K562 (cell line): ENCODE measurements at regions not wholly inside any gene's neighbourhood (a gene's known extent, or its start where the extent isn't known, plus 50 kb on each side); places are given as distances from the start of the nearest gene placed in this dataset.

ENCODE experiments used
- ATAC-seq: fragments of 200-7000 bp; cut with Tn5 transposase; 3 replicates; pipeline ENCODE4 v1.9.1; 2020; ENCODE audit warnings: moderate library complexity
- BruUV-seq: library from RNA; stranded (reverse); fragments of 400-500 nt; replicated peaks from 2 replicates; lab custom pipeline; 2021; lab: Mats Ljungman, UMichigan
- CTCF ChIA-PET: fragments of 300-600 bp; formaldehyde crosslinking; extraction: SDS; loops from one replicate; lab custom pipeline; 2021; ENCODE audit warnings: low intra/inter-chr PET ratio; lab: Yijun Ruan, JAX
- POLR2A ChIA-PET: fragments of 300-600, 350-650 bp; sonication (Branson Sonifier 250); formaldehyde crosslinking; extraction: SDS; loops from one replicate; lab custom pipeline; 2021; ENCODE audit warnings: antibody characterized with exemption, inconsistent platforms; lab: Yijun Ruan, JAX
- DNase-seq, 4 experiments: peaks; one replicate each; pipeline versions ENCODE4 v3.0.0 to v3.0.0-alpha.2; 2011 to 2018; ENCODE audit warnings: low spot score in 3 of 4, mixed read lengths in 3 of 4; ENCODE audit errors: extremely low read depth in 1 of 4
- FAIRE-seq: peaks from 2 replicates; lab custom pipeline; 2011; peaks lifted over from hg19 to GRCh38; lab: Jason Lieb, UNC
- H2AFZ ChIP-seq: 2 replicates; pipeline ENCODE4 v1.6.0; 2011; ENCODE audit warnings: low read depth, low read length, control low read depth, inconsistent platforms
- H3K27ac ChIP-seq: fragments of 200-600 bp; 3 replicates; pipeline ENCODE4 v1.8.0; 2011; ENCODE audit warnings: low read depth, mild to moderate bottlenecking, control low read depth, inconsistent platforms, low read length, moderate library complexity, mixed read lengths; ENCODE audit errors: extremely low read depth
- H3K27me3 ChIP-seq, 2 experiments: fragments of 300-600 bp in 1 of 2; 2 replicates in 1 of 2; 3 replicates in 1 of 2; pipeline versions ENCODE4 v1.6.0 to v1.8.0; 2011; ENCODE audit warnings: inconsistent platforms in 2 of 2, low read length in 2 of 2, mild to moderate bottlenecking in 1 of 2, mixed read lengths in 1 of 2, moderate library complexity in 1 of 2; ENCODE audit not compliant: control insufficient read depth in 2 of 2, insufficient read depth in 2 of 2
- H3K36me3 ChIP-seq: fragments of 300-600 bp; 3 replicates; pipeline ENCODE4 v1.8.0; 2011; ENCODE audit warnings: mild to moderate bottlenecking, low read length, inconsistent platforms; ENCODE audit not compliant: control insufficient read depth, insufficient read depth
- H3K4me1 ChIP-seq, 2 experiments: fragments of 200-600 bp in 1 of 2; replicated peaks in 1 of 2; 2 replicates in 1 of 2; 3 replicates in 1 of 2; pipeline versions ENCODE4 v1.5.1 to v1.8.0; 2011; ENCODE audit warnings: inconsistent platforms in 2 of 2, low read length in 2 of 2, mild to moderate bottlenecking in 1 of 2, mixed read lengths in 1 of 2, moderate library complexity in 1 of 2; ENCODE audit not compliant: control insufficient read depth in 2 of 2, insufficient read depth in 2 of 2
- H3K4me2 ChIP-seq: 2 replicates; pipeline ENCODE4 v1.6.1; 2011; ENCODE audit warnings: low read length, control low read depth, inconsistent platforms, mixed read lengths; ENCODE audit not compliant: insufficient read depth
- H3K4me3 ChIP-seq: fragments of 200-600 bp; sonication (generic), shearing (Covaris generic); 2 replicates; pipeline ENCODE4 v1.5.1; 2016; ENCODE audit warnings: control low read depth, inconsistent platforms
- H3K79me2 ChIP-seq: fragments of 200-600 bp; 3 replicates; pipeline ENCODE4 v1.8.0; 2011; ENCODE audit warnings: low read length, inconsistent platforms; ENCODE audit not compliant: control insufficient read depth, insufficient read depth
- H3K9ac ChIP-seq, 2 experiments: 2 replicates each; pipeline versions ENCODE4 v1.6.0 to v1.6.1; 2011; ENCODE audit warnings: low read depth in 2 of 2, low read length in 2 of 2, control low read depth in 1 of 2, inconsistent platforms in 1 of 2, mild to moderate bottlenecking in 1 of 2, mixed read lengths in 1 of 2; ENCODE audit not compliant: insufficient read depth in 1 of 2
- H3K9me1 ChIP-seq: one replicate; pipeline ENCODE4 v1.6.0; 2011; ENCODE audit warnings: inconsistent platforms, mild to moderate bottlenecking, low read length, moderate library complexity; ENCODE audit not compliant: control insufficient read depth, insufficient read depth
- H3K9me3 ChIP-seq: replicated peaks from 2 replicates; pipeline ENCODE4 v1.5.1; 2011; ENCODE audit warnings: low read depth, low read length, inconsistent platforms; ENCODE audit not compliant: control insufficient read depth, insufficient read depth
- H4K20me1 ChIP-seq: replicated peaks from 2 replicates; pipeline ENCODE4 v1.6.1; 2011; ENCODE audit warnings: low read length, inconsistent platforms, mixed read lengths; ENCODE audit not compliant: control insufficient read depth, insufficient read depth
- ATF2 ChIP-seq: sonication (generic); formaldehyde crosslinking; IDR thresholded peaks from 2 replicates; pipeline ENCODE4 v1.8.1; 2022; ENCODE audit warnings: missing genetic modification reagents
- C11orf30 ChIP-seq: fragments of 450-650 bp; IDR thresholded peaks from 2 replicates; pipeline ENCODE4 v1.6.1; 2016; ENCODE audit warnings: low read depth, mild to moderate bottlenecking
- DIDO1 ChIP-seq: fragments of 450-650 bp; IDR thresholded peaks from 2 replicates; pipeline ENCODE4 v1.6.1; 2016; ENCODE audit warnings: low read depth, missing biosample characterization, missing genetic modification characterization
- MAFF ChIP-seq: IDR thresholded peaks from 2 replicates; pipeline ENCODE4 v1.6.1; 2012; ENCODE audit warnings: low read length, improper control_type of control experiment
- MEIS2 ChIP-seq: fragments of 450-650 bp; IDR thresholded peaks from 2 replicates; pipeline ENCODE4 v1.6.1; 2014; ENCODE audit warnings: mild to moderate bottlenecking; ENCODE audit not compliant: partially characterized antibody
- MITF ChIP-seq: IDR thresholded peaks from 2 replicates; pipeline ENCODE4 v1.6.1; 2014; ENCODE audit warnings: antibody characterized with exemption
- MYBL2 ChIP-seq, 2 experiments: fragments of 450-650 bp in 1 of 2; sonication (generic) in 1 of 2; formaldehyde crosslinking in 1 of 2; IDR thresholded peaks; 2 replicates each; pipeline versions ENCODE4 v1.6.1 to v1.8.1; 2017 to 2022; ENCODE audit warnings: borderline replicate concordance in 1 of 2, inconsistent platforms in 1 of 2, low read depth in 1 of 2, mild to moderate bottlenecking in 1 of 2, missing genetic modification reagents in 1 of 2, moderate library complexity in 1 of 2
- NFE2 ChIP-seq: IDR thresholded peaks from 2 replicates; pipeline ENCODE4 v1.6.1; 2014; ENCODE audit warnings: antibody characterized with exemption, low read depth
- PRPF4 ChIP-seq: fragments of 200-400 bp; formaldehyde crosslinking; IDR thresholded peaks from one replicate; pipeline ENCODE4 v1.6.1; 2017; ENCODE audit warnings: low read length, low read depth, mild to moderate bottlenecking; ENCODE audit not compliant: insufficient read depth, poor library complexity, severe bottlenecking
- SIRT6 ChIP-seq: IDR thresholded peaks from one replicate; pipeline ENCODE4 v1.6.1; 2012; ENCODE audit warnings: low read depth, mild to moderate bottlenecking, control low read depth, inconsistent platforms, low read length, moderate library complexity
- TGIF2 ChIP-seq: sonication (generic); formaldehyde crosslinking; IDR thresholded peaks from 2 replicates; pipeline ENCODE4 v1.8.1; 2022; ENCODE audit warnings: mild to moderate bottlenecking, missing genetic modification reagents, moderate library complexity
- ZBTB1 ChIP-seq: sonication (generic); formaldehyde crosslinking; IDR thresholded peaks from 2 replicates; pipeline ENCODE4 v1.8.1; 2023; ENCODE audit warnings: missing genetic modification reagents, low read depth, mild to moderate bottlenecking, borderline replicate concordance
- ZFP91 ChIP-seq: sonication (generic); formaldehyde crosslinking; IDR thresholded peaks from 2 replicates; pipeline ENCODE4 v1.8.0; 2022; ENCODE audit warnings: mild to moderate bottlenecking, missing genetic modification reagents
- ZKSCAN3 ChIP-seq: fragments of 250-450 bp; sonication (Bioruptor Pico); IDR thresholded peaks from 2 replicates; pipeline ENCODE4 v1.4.0; 2020
- ZNF121 ChIP-seq: sonication (generic); formaldehyde crosslinking; conservative IDR thresholded peaks from 2 replicates; pipeline ENCODE4 v1.8.0; 2022; ENCODE audit warnings: missing genetic modification reagents
- ZNF316 ChIP-seq: fragments of 450-650 bp; IDR thresholded peaks from 2 replicates; pipeline ENCODE4 v1.6.1; 2016
- ZNF384 ChIP-seq: IDR thresholded peaks from 2 replicates; pipeline ENCODE4 v1.6.1; 2012; ENCODE audit warnings: low read depth, low read length, improper control_type of control experiment
- WGBS: fragments of 100-300 bp; shearing (Covaris generic); methylation state at CpG from one replicate; pipeline ENCODE4 v1.1.6; 2016; ENCODE audit warnings: low coverage, mixed read lengths; ENCODE audit not compliant: insufficient coverage; ENCODE audit errors: missing lambda C conversion rate; 5-methylcytosine and 5-hydroxymethylcytosine counted together
- in situ Hi-C: fragments of 300-500 bp; cut with MboI; formaldehyde crosslinking; loops from 4 replicates; pipeline ENCODE4 v1.15.0; 2018; ENCODE audit warnings: inconsistent platforms, mixed read lengths
- intact Hi-C: fragments of 100-400 bp; cut with micrococcal nuclease; formaldehyde crosslinking; loops from 2 replicates; pipeline ENCODE4 v1.14.2; 2022
- TF ChIP-seq, protein P1 (sequence below): IDR thresholded peaks from 2 replicates; pipeline ENCODE4 v1.6.1; 2011; ENCODE audit not compliant: insufficient read length; ENCODE audit errors: extremely low read depth
- TF ChIP-seq, protein P2 (sequence below): sonication (generic); formaldehyde crosslinking; IDR thresholded peaks from 2 replicates; pipeline ENCODE4 v1.9.0; 2022; ENCODE audit warnings: mild to moderate bottlenecking, missing genetic modification reagents

DNA sequence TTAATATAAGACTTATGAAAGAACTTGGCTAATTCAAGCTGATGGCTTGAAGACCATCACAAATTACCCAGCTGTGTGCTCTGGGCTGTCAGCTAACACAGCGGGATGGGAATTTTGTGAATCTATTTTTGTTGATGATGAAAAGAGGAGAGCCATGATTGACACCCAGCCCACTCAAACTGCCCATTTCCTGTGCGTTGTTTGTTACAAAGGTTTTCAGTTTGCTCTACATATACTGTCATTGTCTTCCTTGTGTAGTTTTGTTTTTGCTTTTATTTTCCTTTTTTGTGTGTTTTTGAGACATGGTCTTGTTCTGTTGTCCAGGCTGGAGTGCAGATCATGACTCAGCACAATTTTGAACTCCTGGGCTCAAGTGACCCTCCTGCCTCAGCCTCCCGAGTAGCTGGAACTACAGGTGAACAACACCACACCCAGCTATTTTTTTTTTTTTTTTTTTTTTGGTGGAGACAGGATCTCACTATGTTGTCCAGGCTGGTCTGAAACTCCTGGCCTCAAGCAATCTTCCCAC is 400.3 kb downstream of the ICE1 start:
- CTCF ChIA-PET: no interaction called here
- WGBS: 0% methylated on average over 3 of the region's 3 CpGs
- Histone ChIP-seq H3K4me1 (no peaks in the 10 kb centered on the region), H3K27ac (no peak overlapping the region), H3K36me3 (no peaks in the 10 kb centered on the region), H4K20me1 (no peaks in the 10 kb centered on the region), H3K9me3 (no peaks in the 10 kb centered on the region), H2AFZ (no peak overlapping the region), H3K9me1 (no peaks in the 10 kb centered on the region), H3K9ac (no peak overlapping the region), H3K79me2 (no peaks in the 10 kb centered on the region), H3K4me2 (no peak overlapping the region), H3K27me3 (0 out of 5 replicates have a peak, but pooled peaks cover 0 to 4% of the 10 kb centered on the region in 2 experiments), H3K4me3 (no peak overlapping the region)
- DNase-seq: no peak
- no peak for ATAC-seq
- POLR2A ChIA-PET: no interaction called here
- intact Hi-C loops (no loop called here), in situ Hi-C loops (no loop called here)
- no TSS peak for BruUV-seq
- FAIRE-seq: no peak
- TF ChIP-seq ZFP91 (CRISPR knock-in tag) (no peak), TGIF2 (CRISPR knock-in tag) (no peak), MYBL2 (IDR thresholded peaks at IDR 0.05; ENCODE audit: low read depth) (no peak), MYBL2 (CRISPR knock-in tag; IDR thresholded peaks at IDR 0.05; ENCODE audit: borderline replicate concordance) (no peak), MITF (no peak), ZNF384 (no peak), ZNF121 (CRISPR knock-in tag) (no peak), ZNF316 (peak; percentile 92), C11orf30 (peak; percentile 86), ZBTB1 (CRISPR knock-in tag) (no peak), MAFF (peak; percentile 77; the same call in 1 of the 2 replicates), DIDO1 (no peak), PRPF4 (no peak), NFE2 (peak; percentile 74), SIRT6 (no peak), MEIS2 (no peak), ATF2 (CRISPR knock-in tag) (no peak), ZKSCAN3 (CRISPR knock-in tag) (no peak)
- TF ChIP-seq, protein P1, sequence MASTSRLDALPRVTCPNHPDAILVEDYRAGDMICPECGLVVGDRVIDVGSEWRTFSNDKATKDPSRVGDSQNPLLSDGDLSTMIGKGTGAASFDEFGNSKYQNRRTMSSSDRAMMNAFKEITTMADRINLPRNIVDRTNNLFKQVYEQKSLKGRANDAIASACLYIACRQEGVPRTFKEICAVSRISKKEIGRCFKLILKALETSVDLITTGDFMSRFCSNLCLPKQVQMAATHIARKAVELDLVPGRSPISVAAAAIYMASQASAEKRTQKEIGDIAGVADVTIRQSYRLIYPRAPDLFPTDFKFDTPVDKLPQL: no peak
- TF ChIP-seq, protein P2, sequence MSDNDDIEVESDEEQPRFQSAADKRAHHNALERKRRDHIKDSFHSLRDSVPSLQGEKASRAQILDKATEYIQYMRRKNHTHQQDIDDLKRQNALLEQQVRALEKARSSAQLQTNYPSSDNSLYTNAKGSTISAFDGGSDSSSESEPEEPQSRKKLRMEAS (CRISPR knock-in tag): no peak
